ENCODE measurements at regions not wholly inside any gene's neighbourhood (a gene's known extent, or its start where the extent isn't known, plus 50 kb on each side); places are given as distances from the start of the nearest gene placed in this dataset.

GRCh38 chr20:24049081-24049480 is 60.5 kb upstream of the GGTLC1 start:
- no peak overlapping the region for H3K4me3 Mint-ChIP-seq
- Histone ChIP-seq H3K36me3 (ENCODE audit: control insufficient read depth, insufficient read depth, low read length) (no peaks in the 10 kb centered on the region), H3K27ac (ENCODE audit: low read length) (no peak overlapping the region), H3K27me3 (ENCODE audit: control insufficient read depth, insufficient read depth, low read length) (no peaks in the 10 kb centered on the region), H3K9me3 (ENCODE audit: control insufficient read depth, insufficient read depth, low read length) (no peaks in the 10 kb centered on the region), H3K4me1 (ENCODE audit: control insufficient read depth, insufficient read depth, low read length) (peaks cover 10% of the 10 kb centered on the region), H3K4me3 (ENCODE audit: low read length) (no peak overlapping the region)
- H3K36me3 Mint-ChIP-seq: no peaks in the 10 kb centered on the region
- no peaks in the 10 kb centered on the region for H3K27me3 Mint-ChIP-seq (ENCODE audit: low read depth in 2 of 2)
- H3K4me1 Mint-ChIP-seq: peaks cover 14 to 16% of the 10 kb centered on the region in 2 donors
- 80% methylated on average over 2 of the region's 2 CpGs for WGBS (ENCODE audit: insufficient coverage)
- no peak overlapping the region for H3K27ac Mint-ChIP-seq
- no peak for DNase-seq
- ATAC-seq: no peak
- intact Hi-C loops (cut with micrococcal nuclease): no loop called here
- TF ChIP-seq CTCF (IDR thresholded peaks at IDR 0.05): no peak
- H3K9me3 Mint-ChIP-seq: no peaks in the 10 kb centered on the region

- ATAC-seq: no peak
- Mint-ChIP-seq H3K9me3 (no peaks in the 10 kb centered on the region), H3K36me3 (no peaks in the 10 kb centered on the region), H3K4me1 (peaks cover 14 to 17% of the 10 kb centered on the region in 2 donors), H3K27me3 (ENCODE audit: low read depth in 2 of 2) (no peaks in the 10 kb centered on the region), H3K4me3 (no peak overlapping the region), H3K27ac (no peak overlapping the region)
- no peak for TF ChIP-seq CTCF (IDR thresholded peaks at IDR 0.05)
- H3K27me3 ChIP-seq (ENCODE audit: control insufficient read depth, insufficient read depth, low read length): no peaks in the 10 kb centered on the region
- H3K27ac ChIP-seq (ENCODE audit: low read length): no peak overlapping the region
- peaks cover 10% of the 10 kb centered on the region for H3K4me1 ChIP-seq (ENCODE audit: control insufficient read depth, insufficient read depth, low read length)
- H3K9me3 ChIP-seq (ENCODE audit: control insufficient read depth, insufficient read depth, low read length): no peaks in the 10 kb centered on the region
- DNase-seq: no peak
- no peak overlapping the region for H3K4me3 ChIP-seq (ENCODE audit: low read length)
- intact Hi-C loops (cut with micrococcal nuclease): no loop called here
- no peaks in the 10 kb centered on the region for H3K36me3 ChIP-seq (ENCODE audit: control insufficient read depth, insufficient read depth, low read length)
- 92% methylated on average over 14 of the region's 16 CpGs for WGBS (ENCODE audit: insufficient coverage)
Measured at GRCh38 chr20:24048024-24048611, 59.5 kb upstream of the GGTLC1 start.

- no peak for DNase-seq
- no peak overlapping the region for H3K27ac ChIP-seq (ENCODE audit: low read length)
- H3K36me3 ChIP-seq (ENCODE audit: control insufficient read depth, insufficient read depth, low read length): no peaks in the 10 kb centered on the region
- no peak for TF ChIP-seq CTCF (IDR thresholded peaks at IDR 0.05)
- no CpG with 5 or more reads among the region's 1 CpG for WGBS (ENCODE audit: insufficient coverage)
- no peak for ATAC-seq
- Mint-ChIP-seq H3K4me1 (peaks cover 14 to 17% of the 10 kb centered on the region in 2 donors), H3K27me3 (ENCODE audit: low read depth in 2 of 2) (no peaks in the 10 kb centered on the region), H3K4me3 (no peak overlapping the region), H3K36me3 (no peaks in the 10 kb centered on the region), H3K9me3 (no peaks in the 10 kb centered on the region), H3K27ac (no peak overlapping the region)
- no peaks in the 10 kb centered on the region for H3K9me3 ChIP-seq (ENCODE audit: control insufficient read depth, insufficient read depth, low read length)
- intact Hi-C loops (cut with micrococcal nuclease): no loop called here
- H3K4me1 ChIP-seq (ENCODE audit: control insufficient read depth, insufficient read depth, low read length): peaks cover 10% of the 10 kb centered on the region
- no peaks in the 10 kb centered on the region for H3K27me3 ChIP-seq (ENCODE audit: control insufficient read depth, insufficient read depth, low read length)
- no peak overlapping the region for H3K4me3 ChIP-seq (ENCODE audit: low read length)
Measured at GRCh38 chr20:24046888-24047287, 58.3 kb upstream of the GGTLC1 start.
